ENCODE measurements at regions not wholly inside any gene's neighbourhood (a gene's known extent, or its start where the extent isn't known, plus 50 kb on each side); places are given as distances from the start of the nearest gene placed in this dataset.
"Not testable (repeated sequence)": the region's sequence is repeated elsewhere in the genome, so short reads cannot be mapped to it uniquely, and the experiment has no call there.

GRCh38 chr1:96865731-96866685 is 144.4 kb downstream of the PTBP2 start:
- peak; percentile 49 for DNase-seq (ENCODE audit: low spot score)

DNA sequence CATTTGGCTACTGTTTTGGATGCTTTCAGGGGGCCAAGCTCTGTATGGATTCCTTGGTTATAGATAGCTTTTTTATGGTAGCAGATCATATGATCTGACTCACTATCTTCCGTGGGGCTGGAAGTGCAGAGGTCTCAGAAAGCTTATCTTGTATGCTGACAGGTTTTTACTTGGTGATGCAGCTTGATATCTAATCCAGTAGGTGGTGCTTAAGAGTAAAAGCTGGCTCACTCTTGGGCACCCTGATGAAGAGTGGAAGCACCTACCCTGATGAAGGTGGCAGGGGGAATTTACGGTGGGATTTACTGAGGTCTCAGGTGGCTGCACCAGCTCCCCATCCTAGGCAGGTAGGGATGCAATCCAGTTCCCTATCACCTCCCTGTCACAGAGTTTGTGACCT is 151.2 kb downstream of the PTBP2 start:
- no peak for DNase-seq (ENCODE audit: low spot score)

GRCh38 chr1:96878640-96879039 is 157.1 kb downstream of the PTBP2 start:
- DNase-seq (ENCODE audit: low spot score), result no peak

- no peak for DNase-seq (ENCODE audit: low spot score)
Measured at GRCh38 chr1:96880626-96881025, 159.0 kb downstream of the PTBP2 start.

GRCh38 chr1:96882096-96882495 is 160.5 kb downstream of the PTBP2 start:
- DNase-seq (ENCODE audit: low spot score), result peak; percentile 52

GRCh38 chr1:96886474-96886873 is 164.9 kb downstream of the PTBP2 start:
- no peak for DNase-seq (ENCODE audit: low spot score)

GRCh38 chr1:96887501-96887900 is 165.9 kb downstream of the PTBP2 start:
- DNase-seq (ENCODE audit: low spot score), result no peak

DNA sequence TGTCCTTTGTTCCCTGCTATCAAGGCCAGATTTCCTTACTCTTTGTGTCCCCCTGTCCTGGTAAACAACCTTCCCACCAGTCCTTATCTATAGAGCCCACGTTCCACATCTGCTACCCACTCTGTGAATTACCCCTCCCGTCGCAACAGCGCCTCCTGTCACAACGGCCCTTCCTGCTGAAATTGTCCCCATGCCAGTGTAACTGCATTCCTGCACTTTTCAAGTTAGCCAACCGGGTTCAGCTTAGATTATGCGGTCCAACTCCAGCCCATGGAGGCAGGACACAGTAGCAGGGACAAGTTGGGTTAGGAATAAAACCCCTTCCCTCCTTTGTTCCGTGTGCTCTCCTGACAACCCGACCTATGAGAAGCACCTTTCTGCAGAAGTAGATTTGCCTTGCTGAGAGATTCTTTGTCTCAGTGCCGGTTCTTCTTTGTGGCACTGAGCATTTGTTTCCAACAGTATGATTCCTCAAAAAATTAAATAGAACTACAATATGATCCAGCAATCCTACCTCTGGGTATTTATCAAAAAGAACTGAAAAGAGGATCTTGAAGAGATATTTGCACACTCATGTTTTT is 180.3 kb downstream of the PTBP2 start:
- DNase-seq (ENCODE audit: low spot score), result no peak

- DNase-seq (ENCODE audit: low spot score), result no peak
Measured at GRCh38 chr1:96912248-96912647, 190.7 kb downstream of the PTBP2 start.

- not testable (repeated sequence) for DNase-seq (ENCODE audit: low spot score)
Measured at GRCh38 chr1:96915701-96916100, 194.1 kb downstream of the PTBP2 start.

DNA sequence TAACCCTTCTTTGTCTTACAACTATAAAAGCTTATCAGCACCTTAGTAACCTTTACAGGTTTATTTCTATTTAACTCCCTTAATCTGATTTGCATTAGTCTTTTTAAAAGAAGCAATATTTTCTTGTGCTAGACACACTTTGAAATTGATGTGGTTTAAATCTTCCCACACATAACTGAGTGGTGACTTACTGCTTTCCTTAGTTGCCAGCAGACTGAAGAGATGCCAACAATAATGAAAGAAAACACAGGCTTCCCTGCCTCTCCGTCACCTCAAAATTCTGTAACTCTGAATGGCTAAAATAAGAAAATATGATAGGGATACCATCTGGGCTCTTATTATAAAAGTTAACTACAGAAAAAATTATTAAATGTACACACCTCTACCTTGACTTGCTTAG is 196.8 kb downstream of the PTBP2 start:
- DNase-seq (ENCODE audit: low spot score), result no peak

GRCh38 chr1:96922181-96922580 is 200.6 kb downstream of the PTBP2 start:
- DNase-seq (ENCODE audit: low spot score), result no peak

DNA sequence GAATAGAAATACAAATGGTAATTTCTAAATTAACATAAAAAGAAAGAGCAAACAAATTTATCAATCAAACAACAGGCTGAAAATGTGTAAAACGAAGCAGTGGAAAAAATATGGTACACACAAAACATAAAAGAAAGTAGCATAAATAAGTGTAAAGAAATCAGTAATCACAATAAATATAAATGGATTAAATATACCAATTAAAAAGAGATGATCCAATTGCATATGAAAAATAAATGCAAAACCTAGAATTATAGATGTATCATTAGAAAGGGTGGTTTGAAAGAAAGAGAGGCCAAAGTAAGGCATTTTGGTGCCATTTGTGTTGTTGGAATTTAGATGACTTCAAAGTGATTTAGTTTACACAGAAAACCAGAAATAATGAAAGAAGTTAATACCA is 202.2 kb downstream of the PTBP2 start:
- DNase-seq (ENCODE audit: low spot score), result no peak

DNA sequence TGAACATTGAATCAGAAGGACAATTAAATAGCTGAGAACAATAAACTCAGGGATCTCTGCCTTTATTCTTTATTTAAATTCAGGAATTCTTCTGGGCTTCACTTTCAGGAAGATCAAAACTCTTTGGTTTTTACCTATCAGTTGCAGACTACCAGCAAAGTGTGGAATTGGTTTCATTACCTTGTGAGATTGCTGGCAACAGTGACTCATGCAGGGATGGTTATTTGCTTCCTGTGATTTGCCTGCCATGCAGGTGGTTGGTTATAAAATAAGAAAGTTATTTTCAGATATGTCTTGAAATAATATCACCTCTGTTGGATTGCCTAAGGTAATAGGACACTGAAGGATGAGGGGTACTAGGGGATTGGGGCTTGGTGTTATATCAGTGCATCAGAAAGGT is 204.6 kb downstream of the PTBP2 start:
- DNase-seq (ENCODE audit: low spot score), result peak; percentile 8

- DNase-seq (ENCODE audit: low spot score), result no peak
Measured at GRCh38 chr1:96927125-96927524, 205.5 kb downstream of the PTBP2 start.

DNA sequence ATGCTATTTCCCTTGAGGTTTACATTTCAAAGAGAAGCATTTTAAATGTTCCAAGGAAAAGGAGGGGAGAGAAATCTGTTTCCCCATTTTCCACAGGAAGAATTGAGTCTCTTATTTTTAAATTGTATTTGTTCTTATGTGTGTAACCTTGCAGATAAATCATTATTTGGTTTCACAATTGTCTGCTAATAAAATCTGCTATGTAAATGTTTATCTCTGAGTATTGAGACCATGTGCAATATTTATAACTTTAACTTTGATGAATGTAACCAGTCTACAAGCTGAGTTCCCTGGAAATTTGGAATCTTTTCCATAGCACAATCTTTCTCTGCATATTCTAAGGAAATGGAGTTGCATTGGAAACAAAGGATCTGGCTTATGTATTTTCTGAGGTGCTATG is 209.6 kb downstream of the PTBP2 start:
- no peak for DNase-seq (ENCODE audit: low spot score)

GRCh38 chr1:96934282-96934681 is 212.7 kb downstream of the PTBP2 start:
- no peak for DNase-seq (ENCODE audit: low spot score)

DNA sequence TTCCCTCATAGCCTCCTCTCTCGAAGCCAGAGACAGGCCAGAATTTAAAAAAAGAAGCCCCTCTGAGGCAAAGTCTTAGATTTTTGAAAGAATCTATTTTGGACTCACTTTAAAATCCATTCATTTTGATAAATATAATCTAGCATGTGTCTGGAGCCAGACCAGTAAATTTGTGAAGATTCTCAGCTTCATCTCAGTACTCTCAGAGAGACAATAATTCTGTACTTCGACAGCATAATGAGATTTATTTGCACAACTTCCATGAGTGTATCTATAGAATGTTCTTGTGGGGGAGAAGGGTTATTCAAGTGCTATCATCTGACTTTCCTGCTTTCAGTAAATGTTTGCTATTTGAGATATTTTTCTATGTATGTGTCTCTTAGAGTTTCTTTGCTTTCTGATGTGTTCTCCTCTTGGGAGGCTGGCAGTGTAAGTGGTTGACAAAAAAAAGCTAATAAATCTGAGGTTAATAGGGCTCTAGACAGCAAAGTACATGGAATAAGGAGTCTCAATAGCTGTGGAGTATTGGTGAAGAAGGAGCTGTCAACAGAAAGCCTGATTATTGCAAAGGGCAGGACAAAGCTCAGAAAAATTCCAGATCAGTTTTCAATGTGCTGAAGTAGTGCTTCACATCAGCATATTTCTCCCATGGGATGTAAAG is 223.0 kb downstream of the PTBP2 start:
- no peak for DNase-seq (ENCODE audit: low spot score)

GRCh38 chr1:96945509-96946084 is 224.0 kb downstream of the PTBP2 start:
- peak; percentile 35 for DNase-seq (ENCODE audit: low spot score)

- DNase-seq (ENCODE audit: low spot score), result no peak
Measured at GRCh38 chr1:96955307-96956012, 233.9 kb downstream of the PTBP2 start.

- no peak for DNase-seq (ENCODE audit: low spot score)
Measured at GRCh38 chr1:96962216-96962615, 240.6 kb downstream of the PTBP2 start.

GRCh38 chr1:96962751-96963211 is 241.2 kb downstream of the PTBP2 start:
- DNase-seq (ENCODE audit: low spot score), result peak; percentile 47
